GM12872 (cell line): ENCODE measurements at regions not wholly inside any gene's neighbourhood (a gene's known extent, or its start where the extent isn't known, plus 50 kb on each side); places are given as distances from the start of the nearest gene placed in this dataset.

Experiments used
- TF ChIP-seq, protein P1 (sequence below): IDR thresholded peaks from 3 replicates; pipeline ENCODE4 v1.5.1; 2011; ENCODE audit warnings: low read depth, mild to moderate bottlenecking, low read length, moderate library complexity; ENCODE audit not compliant: insufficient read depth

DNA sequence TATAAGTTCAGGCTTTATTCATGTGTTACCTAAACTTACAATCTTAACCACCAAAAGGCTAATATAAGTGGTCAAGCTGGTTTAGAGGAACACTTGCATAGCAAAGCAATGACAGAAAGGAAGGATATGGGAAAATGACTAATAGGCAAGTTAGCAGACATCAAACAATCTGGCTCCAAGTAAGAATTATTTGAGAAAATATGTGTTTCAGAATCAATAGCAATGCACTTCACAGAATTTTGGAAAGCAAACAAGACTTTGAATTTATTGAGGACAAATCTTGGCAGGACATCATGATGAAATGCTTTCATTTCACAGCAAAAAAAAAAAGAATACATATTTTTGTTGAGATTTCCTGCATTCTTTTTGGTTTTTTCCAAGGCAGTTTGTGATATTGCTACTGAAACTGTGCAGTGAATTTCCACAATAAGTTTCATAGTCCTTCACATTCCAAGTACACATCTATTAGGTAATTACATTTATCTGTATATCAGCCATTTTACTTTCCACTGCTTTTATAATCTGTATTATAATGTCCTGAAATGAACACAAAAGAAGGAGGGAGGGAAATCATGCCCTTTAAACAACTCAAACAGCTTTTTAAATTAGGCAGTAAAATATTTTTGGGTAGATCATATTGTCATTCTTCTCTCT lies 417.9 kb downstream of the NR2F1-AS1 start:
- TF ChIP-seq, protein P1, sequence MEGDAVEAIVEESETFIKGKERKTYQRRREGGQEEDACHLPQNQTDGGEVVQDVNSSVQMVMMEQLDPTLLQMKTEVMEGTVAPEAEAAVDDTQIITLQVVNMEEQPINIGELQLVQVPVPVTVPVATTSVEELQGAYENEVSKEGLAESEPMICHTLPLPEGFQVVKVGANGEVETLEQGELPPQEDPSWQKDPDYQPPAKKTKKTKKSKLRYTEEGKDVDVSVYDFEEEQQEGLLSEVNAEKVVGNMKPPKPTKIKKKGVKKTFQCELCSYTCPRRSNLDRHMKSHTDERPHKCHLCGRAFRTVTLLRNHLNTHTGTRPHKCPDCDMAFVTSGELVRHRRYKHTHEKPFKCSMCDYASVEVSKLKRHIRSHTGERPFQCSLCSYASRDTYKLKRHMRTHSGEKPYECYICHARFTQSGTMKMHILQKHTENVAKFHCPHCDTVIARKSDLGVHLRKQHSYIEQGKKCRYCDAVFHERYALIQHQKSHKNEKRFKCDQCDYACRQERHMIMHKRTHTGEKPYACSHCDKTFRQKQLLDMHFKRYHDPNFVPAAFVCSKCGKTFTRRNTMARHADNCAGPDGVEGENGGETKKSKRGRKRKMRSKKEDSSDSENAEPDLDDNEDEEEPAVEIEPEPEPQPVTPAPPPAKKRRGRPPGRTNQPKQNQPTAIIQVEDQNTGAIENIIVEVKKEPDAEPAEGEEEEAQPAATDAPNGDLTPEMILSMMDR: no peak

DNA sequence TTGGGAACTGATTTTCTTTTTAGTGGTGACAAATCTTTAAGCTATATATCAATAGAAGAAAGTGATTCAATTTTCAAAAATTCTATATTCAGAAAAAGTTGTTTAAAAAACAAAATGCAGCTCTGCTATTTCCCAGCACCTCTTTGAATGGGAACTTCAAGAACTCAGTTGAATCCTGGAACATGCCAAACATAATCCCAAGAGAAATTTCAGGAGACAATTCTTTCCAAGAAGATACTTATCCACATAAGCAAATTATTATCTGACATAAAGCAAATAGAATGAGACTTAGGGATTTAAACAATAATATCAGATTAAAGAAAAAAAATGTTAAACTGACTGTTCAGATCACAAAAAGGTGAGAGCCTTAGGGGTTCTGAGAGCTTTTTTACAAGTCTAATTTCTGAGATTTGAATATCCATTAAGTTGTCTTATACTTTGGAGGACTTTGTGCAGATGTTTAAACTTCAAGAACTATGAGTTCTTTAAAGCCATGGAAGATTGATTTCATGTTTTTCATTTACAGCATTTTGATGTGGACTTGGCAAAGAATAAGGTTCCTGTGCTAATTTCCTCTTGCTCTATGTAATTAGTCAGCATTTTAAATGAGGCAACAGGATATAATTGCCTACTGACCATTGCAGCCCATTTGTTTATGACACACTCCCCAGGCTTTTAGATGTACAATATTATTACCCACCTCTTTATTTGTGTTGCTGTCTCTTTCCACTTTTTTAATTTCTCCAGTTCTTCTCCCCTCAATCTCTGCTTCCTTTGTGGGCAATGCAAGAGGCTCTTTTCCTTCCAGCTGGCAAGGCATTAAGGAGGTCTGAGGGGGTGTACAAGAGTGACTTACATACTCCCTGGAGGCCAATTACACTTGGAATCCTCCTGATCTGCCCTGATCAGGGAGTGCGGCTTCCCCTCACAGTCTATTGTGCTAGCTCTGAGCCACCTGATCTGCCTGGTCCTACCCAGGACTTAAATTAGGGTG lies 419.1 kb downstream of the NR2F1-AS1 start:
- TF ChIP-seq, protein P1: no peak

- TF ChIP-seq, protein P1: no peak
Measured at GRCh38 chr5:93158841-93159240, 422.2 kb downstream of the NR2F1-AS1 start.

DNA sequence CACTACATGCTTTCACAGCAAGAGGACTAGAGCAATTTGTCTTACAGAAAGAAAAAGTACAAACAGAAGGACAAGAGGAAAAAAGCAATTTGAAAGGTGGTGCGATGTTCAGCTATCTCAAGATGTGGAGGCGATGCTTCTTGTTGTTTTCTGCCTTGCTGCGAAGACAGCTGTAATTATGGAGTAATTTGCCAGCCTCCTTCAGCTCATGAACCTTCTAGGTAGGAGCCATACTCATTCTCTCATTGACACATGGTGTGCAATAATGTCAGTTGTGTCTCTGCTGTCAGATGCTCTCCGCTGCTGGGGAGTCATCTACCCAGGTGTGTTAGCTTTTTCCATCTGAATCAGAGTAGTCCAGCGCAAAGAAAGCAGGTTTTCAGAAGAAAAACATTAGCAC lies 424.5 kb downstream of the NR2F1-AS1 start:
- TF ChIP-seq, protein P1: no peak

GRCh38 chr5:93154535-93154934 lies 426.5 kb downstream of the NR2F1-AS1 start:
- TF ChIP-seq, protein P1: no peak

GRCh38 chr5:93153461-93153860 lies 427.6 kb downstream of the NR2F1-AS1 start:
- TF ChIP-seq, protein P1: no peak

GRCh38 chr5:93151896-93152295 lies 429.1 kb downstream of the NR2F1-AS1 start:
- TF ChIP-seq, protein P1: no peak
